Heart left ventricle (tissue), 13 donors: ENCODE measurements at regions not wholly inside any gene's neighbourhood (a gene's known extent, or its start where the extent isn't known, plus 50 kb on each side); places are given as distances from the start of the nearest gene placed in this dataset.

Experiments used
- CTCF ChIP-seq, 12 donors: fragments of 200-600 bp; sonication (generic) in 4 of 12; IDR thresholded peaks; one replicate each; pipeline versions ENCODE4 v1.5.0 to v1.8.0; 2018 to 2022; ENCODE audit warnings: antibody characterized with exemption in 12 of 12, mild to moderate bottlenecking in 5 of 12
- POLR2A ChIP-seq, 2 donors: fragments of 450-650 bp; IDR thresholded peaks; one replicate each; pipeline ENCODE4 v1.6.1; 2017; ENCODE audit warnings: antibody characterized with exemption in 2 of 2, mild to moderate bottlenecking in 2 of 2, moderate library complexity in 2 of 2
- donor health status: ischemic (EF 13 %, LVEDD 7.1; RV severe dilation, severe dysfunction).
- donor health status: DM: no; HTN: yes; CAD: no.
- donor health status: DM: no; HTN: no; CAD: no.
- donor health status: ischemic (EF 25% LVEDD 6.9; RV normal size, moderate dysfunction).
- donor health status: ischemic (EF 25% LVEDD 5.7; RV mildly dilated, moderate dysfunction).
- donor health status: ischemic (EF 35%, LVEDD 5.7; RV mildly dilated, moderate dysfunction).
- donor health status: nonischemic (EF 11% LVEDD 7.7; RV severe dilation, severe dysfunction).
- donor health status: DM: yes; HTN: yes; CAD: no.
- donor health status: PGD.
- donor health status: ischemic (EF 29% LVEDD 5.4; RV normal size, mild dysfunction).
- donor health status: nonischemic (EF 23%, LVEDD 6.1; RV moderate dilation, normal function).

GRCh38 chr12:59076622-59077021 is 156.3 kb upstream of the LRIG3 start:
- TF ChIP-seq POLR2A (IDR thresholded peaks at IDR 0.05) (no peak), CTCF (IDR thresholded peaks at IDR 0.05) (no peak)
